ENCODE measurements at regions not wholly inside any gene's neighbourhood (a gene's known extent, or its start where the extent isn't known, plus 50 kb on each side); places are given as distances from the start of the nearest gene placed in this dataset.

DNA sequence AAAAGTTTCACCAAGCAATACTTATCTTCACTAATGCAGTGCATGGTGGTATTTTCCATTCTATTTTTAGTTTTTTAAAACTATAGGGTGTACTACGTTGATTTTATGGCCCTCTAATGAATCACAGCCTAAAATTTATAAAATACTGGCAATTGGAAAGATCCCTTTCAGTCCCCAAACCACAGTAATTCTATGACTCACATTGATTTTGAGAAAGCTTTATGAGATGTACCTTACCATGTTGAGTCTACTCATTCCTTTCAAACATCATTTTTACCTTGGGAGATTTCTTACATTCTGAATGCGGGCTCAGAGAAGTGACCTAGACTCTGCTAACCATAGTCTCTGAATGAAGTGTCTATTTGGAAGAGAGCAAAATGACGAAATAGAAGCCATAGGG lies 141.6 kb downstream of the GPR85 start:
- TF ChIP-seq POLR2A (IDR thresholded peaks at IDR 0.05; ENCODE audit: low read length) (no peak), GATA1 (IDR thresholded peaks at IDR 0.05; ENCODE audit: low read depth, low read length) (no peak)

All from erythroblast (primary cell).